Esophagus squamous epithelium (tissue), 5 donors: ENCODE measurements at regions not wholly inside any gene's neighbourhood (a gene's known extent, or its start where the extent isn't known, plus 50 kb on each side); places are given as distances from the start of the nearest gene placed in this dataset.

Source experiments
- DNase-seq: peaks from one replicate; lab custom pipeline; 2025; lab: John Stamatoyannopoulos, UW
- H3K27ac ChIP-seq, 4 donors: fragments of 200-600 bp; sonication (generic); one replicate each; pipeline ENCODE4 v1.5.1; 2016 to 2019; ENCODE audit warnings: mild to moderate bottlenecking in 1 of 4
- H3K27me3 ChIP-seq, 4 donors: fragments of 200-600 bp; sonication (generic); 1 replicate in 3 of 4; 2 replicates in 1 of 4; pipeline versions ENCODE4 v1.5.1 to v1.6.0; 2017 to 2021; ENCODE audit warnings: antibody characterized with exemption in 1 of 4
- H3K36me3 ChIP-seq, 3 donors: fragments of 200-600 bp; sonication (generic); one replicate each; pipeline ENCODE4 v1.5.1; 2016 to 2019
- H3K4me1 ChIP-seq, 3 donors: fragments of 200-600 bp; sonication (generic); one replicate each; pipeline ENCODE4 v1.5.1; 2017 to 2019
- H3K4me3 ChIP-seq, 4 donors: fragments of 200-600 bp; sonication (generic); 1 replicate in 3 of 4; 2 replicates in 1 of 4; pipeline ENCODE4 v1.5.1; 2016 to 2019; ENCODE audit warnings: mild to moderate bottlenecking in 2 of 4, moderate library complexity in 1 of 4
- H3K9me3 ChIP-seq, 3 donors: fragments of 200-600 bp; sonication (generic); one replicate each; pipeline ENCODE4 v1.5.1; 2016 to 2019
- POLR2A ChIP-seq, 4 donors: fragments of 450-650 bp; IDR thresholded peaks; one replicate each; pipeline ENCODE4 v1.6.1; 2017; ENCODE audit warnings: antibody characterized with exemption in 4 of 4, mild to moderate bottlenecking in 4 of 4, moderate library complexity in 3 of 4
- WGBS, 2 donors: methylation state at CpG; one replicate each; pipeline ENCODE4 v1.1.5; 2018; 5-methylcytosine and 5-hydroxymethylcytosine counted together
- intact Hi-C: fragments of 100-400 bp; cut with DNase I; formaldehyde crosslinking; loops from one replicate; pipeline ENCODE4 v1.15.0; 2022
- TF ChIP-seq, protein P1 (sequence below), 6 experiments: fragments of 450-650 bp in 4 of 6; fragments of 200-600 bp in 2 of 6; sonication (generic) in 2 of 6; IDR thresholded peaks; one replicate each; pipeline ENCODE4 v1.5.1; 2016 to 2019; ENCODE audit warnings: antibody characterized with exemption in 6 of 6, mild to moderate bottlenecking in 4 of 6, moderate library complexity in 4 of 6
- donor health status: DM: yes; HTN: yes; CAD: no.

DNA sequence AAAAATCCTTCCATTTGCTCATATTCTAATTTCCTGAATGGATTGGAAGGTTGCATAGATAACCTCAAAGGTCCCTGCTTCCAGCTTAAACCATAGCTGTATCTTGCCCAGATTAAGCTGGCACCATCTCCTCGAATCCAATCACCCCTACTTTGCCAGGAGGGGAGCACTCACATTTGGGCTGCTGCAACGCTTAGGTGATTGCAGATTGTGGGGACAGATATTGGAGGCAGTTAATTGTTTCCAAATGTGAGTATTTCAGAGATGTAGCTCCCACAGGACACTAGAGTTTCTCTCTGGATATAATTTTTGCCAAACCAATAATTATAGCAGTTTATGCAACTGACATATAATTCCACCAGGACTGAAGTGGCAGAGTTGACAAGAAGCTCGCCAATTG, 53.5 kb upstream of the ACSL1 start:
- intact Hi-C loops = no loop called here
- Histone ChIP-seq H3K27ac (no peak overlapping the region), H3K4me3 (no peak overlapping the region), H3K36me3 (no peaks in the 10 kb centered on the region), H3K4me1 (no peaks in the 10 kb centered on the region), H3K27me3 (no peaks in the 10 kb centered on the region), H3K9me3 (no peaks in the 10 kb centered on the region)
- no peak for DNase-seq
- no peak for TF ChIP-seq POLR2A (IDR thresholded peaks at IDR 0.05)
- TF ChIP-seq, protein P1, sequence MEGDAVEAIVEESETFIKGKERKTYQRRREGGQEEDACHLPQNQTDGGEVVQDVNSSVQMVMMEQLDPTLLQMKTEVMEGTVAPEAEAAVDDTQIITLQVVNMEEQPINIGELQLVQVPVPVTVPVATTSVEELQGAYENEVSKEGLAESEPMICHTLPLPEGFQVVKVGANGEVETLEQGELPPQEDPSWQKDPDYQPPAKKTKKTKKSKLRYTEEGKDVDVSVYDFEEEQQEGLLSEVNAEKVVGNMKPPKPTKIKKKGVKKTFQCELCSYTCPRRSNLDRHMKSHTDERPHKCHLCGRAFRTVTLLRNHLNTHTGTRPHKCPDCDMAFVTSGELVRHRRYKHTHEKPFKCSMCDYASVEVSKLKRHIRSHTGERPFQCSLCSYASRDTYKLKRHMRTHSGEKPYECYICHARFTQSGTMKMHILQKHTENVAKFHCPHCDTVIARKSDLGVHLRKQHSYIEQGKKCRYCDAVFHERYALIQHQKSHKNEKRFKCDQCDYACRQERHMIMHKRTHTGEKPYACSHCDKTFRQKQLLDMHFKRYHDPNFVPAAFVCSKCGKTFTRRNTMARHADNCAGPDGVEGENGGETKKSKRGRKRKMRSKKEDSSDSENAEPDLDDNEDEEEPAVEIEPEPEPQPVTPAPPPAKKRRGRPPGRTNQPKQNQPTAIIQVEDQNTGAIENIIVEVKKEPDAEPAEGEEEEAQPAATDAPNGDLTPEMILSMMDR (IDR thresholded peaks at IDR 0.05) = no peak
- 67 to 90% methylated on average over 3 of the region's 3 CpGs for WGBS, 2 donors

DNA sequence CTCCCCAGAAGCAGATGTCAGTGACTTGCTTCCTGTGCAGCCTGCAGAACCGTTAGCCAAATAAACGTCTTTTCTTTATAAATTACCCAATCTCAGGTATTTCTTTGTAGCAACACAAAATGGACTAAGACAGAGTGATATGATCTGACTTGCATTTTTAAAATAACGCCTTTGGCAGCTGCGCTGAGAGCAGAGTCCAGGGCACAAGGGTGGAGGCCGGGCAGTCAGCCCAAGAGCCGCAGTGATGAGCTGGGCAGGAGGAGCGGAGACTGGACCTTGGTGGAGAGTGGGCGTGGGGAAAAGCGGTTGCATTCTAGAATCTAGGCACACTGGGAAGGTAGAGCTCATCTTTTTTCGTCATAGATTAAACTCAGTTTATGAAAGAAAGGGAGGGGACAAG, 56.5 kb upstream of the ACSL1 start:
- H3K9me3 ChIP-seq = no peaks in the 10 kb centered on the region
- 63 to 71% methylated on average over 10 of the region's 10 CpGs for WGBS, 2 donors
- no peaks in the 10 kb centered on the region for H3K36me3 ChIP-seq
- H3K27me3 ChIP-seq = no peaks in the 10 kb centered on the region
- no peak for DNase-seq
- no peak overlapping the region for H3K4me3 ChIP-seq
- intact Hi-C loops = no loop called here
- H3K27ac ChIP-seq = no peak overlapping the region
- no peaks in the 10 kb centered on the region for H3K4me1 ChIP-seq
- TF ChIP-seq, protein P1 (IDR thresholded peaks at IDR 0.05) = no peak
- no peak for TF ChIP-seq POLR2A (IDR thresholded peaks at IDR 0.05)

DNA sequence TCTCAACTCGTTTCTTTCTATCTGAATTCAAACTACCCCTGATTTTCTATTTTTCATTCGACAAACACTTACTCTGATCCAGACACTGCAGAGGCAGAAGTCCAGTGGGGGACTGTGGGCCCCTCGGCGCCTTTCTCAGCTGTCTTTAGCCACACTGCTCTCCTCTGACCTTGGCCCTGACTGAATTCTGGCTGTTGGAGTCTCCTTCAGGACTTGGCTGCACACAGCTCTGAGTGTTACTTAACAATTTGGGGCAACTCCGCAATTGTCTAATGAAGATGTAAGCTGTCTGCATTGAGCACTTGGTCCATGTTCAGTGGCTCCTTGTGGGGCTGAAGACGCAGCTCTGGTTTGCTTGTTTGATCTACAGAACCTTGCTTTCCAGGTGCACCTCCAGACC, 57.3 kb upstream of the ACSL1 start:
- TF ChIP-seq, protein P1 (IDR thresholded peaks at IDR 0.05) = no peak
- no peak for TF ChIP-seq POLR2A (IDR thresholded peaks at IDR 0.05)
- no peak overlapping the region for H3K4me3 ChIP-seq
- no peaks in the 10 kb centered on the region for H3K9me3 ChIP-seq
- no peaks in the 10 kb centered on the region for H3K36me3 ChIP-seq
- WGBS, 2 donors = 84% methylated on average over 5 of the region's 6 CpGs
- intact Hi-C loops = no loop called here
- no peak for DNase-seq
- no peaks in the 10 kb centered on the region for H3K4me1 ChIP-seq
- no peaks in the 10 kb centered on the region for H3K27me3 ChIP-seq
- no peak overlapping the region for H3K27ac ChIP-seq

DNA sequence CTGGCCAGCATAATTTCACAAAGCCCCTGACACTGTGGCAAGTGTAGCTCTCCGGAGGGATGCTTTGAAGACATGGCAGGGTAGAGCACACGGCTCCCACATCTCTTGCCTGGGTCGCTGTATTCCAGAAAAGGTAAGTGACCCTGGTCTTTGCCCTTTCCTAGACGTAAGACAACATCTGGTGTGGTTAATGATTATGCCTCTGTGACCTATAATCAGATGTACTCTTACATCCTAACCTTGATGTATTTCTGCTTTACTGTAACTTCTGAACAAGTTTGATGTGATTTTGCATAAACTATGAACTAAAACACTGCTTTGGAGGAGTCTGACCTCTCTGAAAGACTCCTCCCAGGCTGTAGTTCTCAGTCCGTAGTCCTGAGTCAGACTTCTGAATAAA, 59.1 kb upstream of the ACSL1 start:
- TF ChIP-seq POLR2A (IDR thresholded peaks at IDR 0.05) = no peak
- TF ChIP-seq, protein P1 (IDR thresholded peaks at IDR 0.05) = no peak
- intact Hi-C loops = no loop called here
- no peak for DNase-seq
- no peak overlapping the region for H3K4me3 ChIP-seq
- H3K27me3 ChIP-seq = no peaks in the 10 kb centered on the region
- H3K36me3 ChIP-seq = no peaks in the 10 kb centered on the region
- no peak overlapping the region for H3K27ac ChIP-seq
- no peaks in the 10 kb centered on the region for H3K9me3 ChIP-seq
- no peaks in the 10 kb centered on the region for H3K4me1 ChIP-seq
- 66 to 70% methylated on average over 5 of the region's 5 CpGs for WGBS, 2 donors

DNA sequence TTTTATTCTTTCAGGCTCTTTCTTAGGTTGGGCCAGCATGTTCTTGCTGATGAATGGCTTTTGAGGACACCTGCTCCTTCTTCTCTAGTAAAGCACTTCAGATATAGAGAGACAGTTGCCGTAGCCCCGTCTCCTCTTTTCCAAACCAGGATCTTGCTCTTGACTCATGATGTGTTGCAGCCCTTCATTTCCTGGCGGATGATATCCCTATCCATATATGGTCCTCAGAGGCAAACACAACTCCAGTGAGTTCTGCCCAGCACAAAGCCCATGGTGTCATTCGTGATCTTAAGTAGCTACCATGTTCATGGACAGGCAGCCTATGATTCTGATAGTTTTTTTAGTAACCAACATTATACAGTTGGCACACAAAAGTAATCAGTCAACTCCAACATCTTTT, 59.8 kb upstream of the ACSL1 start:
- Histone ChIP-seq H3K9me3 (no peaks in the 10 kb centered on the region), H3K27ac (no peak overlapping the region), H3K4me1 (no peaks in the 10 kb centered on the region), H3K4me3 (no peak overlapping the region), H3K36me3 (no peaks in the 10 kb centered on the region), H3K27me3 (no peaks in the 10 kb centered on the region)
- TF ChIP-seq, protein P1 (IDR thresholded peaks at IDR 0.05) = no peak
- TF ChIP-seq POLR2A (IDR thresholded peaks at IDR 0.05) = no peak
- intact Hi-C loops = no loop called here
- 86 to 92% methylated on average over 4 of the region's 4 CpGs for WGBS, 2 donors
- no peak for DNase-seq
